SK-N-SH (cell line): ENCODE measurements at regions not wholly inside any gene's neighbourhood (a gene's known extent, or its start where the extent isn't known, plus 50 kb on each side); places are given as distances from the start of the nearest gene placed in this dataset.
A peak's percentile ranks its signal among the peaks of the same experiment; 100 is the strongest.

Experiments
- CTCF ChIA-PET: fragments of 300-600, 350-600 bp; formaldehyde crosslinking; extraction: SDS; loops from one replicate; lab custom pipeline; 2021; lab: Yijun Ruan, JAX
- POLR2A ChIA-PET: fragments of 350-600 bp; sonication (Branson Sonifier 250); formaldehyde crosslinking; extraction: SDS; loops from one replicate; lab custom pipeline; 2020; ENCODE audit warnings: antibody characterized with exemption, inconsistent platforms; lab: Yijun Ruan, JAX
- DNase-seq: peaks from one replicate; pipeline ENCODE4 v3.0.0; 2012
- H2AFZ ChIP-seq: fragments of 200-600 bp; sonication (generic); 2 replicates; pipeline ENCODE4 v1.8.1; 2016; ENCODE audit warnings: antibody characterized with exemption, mild to moderate bottlenecking, low read depth
- H3F3A ChIP-seq: fragments of 200-600 bp; sonication (generic); replicated peaks from 2 replicates; pipeline ENCODE3; 2016; ENCODE audit warnings: antibody characterized with exemption, mild to moderate bottlenecking; ENCODE audit not compliant: insufficient read depth
- H3K27ac ChIP-seq, 2 experiments: fragments of 200-500 bp in 1 of 2; fragments of 200-600 bp in 1 of 2; sonication (Bioruptor generic) in 1 of 2; sonication (generic), shearing (Covaris generic) in 1 of 2; 2 replicates each; pipeline versions ENCODE4 v1.5.1 to v1.6.1; 2014 to 2016; ENCODE audit warnings: low read depth in 2 of 2, inconsistent platforms in 1 of 2, low read length in 1 of 2, mild to moderate bottlenecking in 1 of 2, mixed read lengths in 1 of 2
- H3K27me3 ChIP-seq: fragments of 200-600 bp; sonication (generic), shearing (Covaris generic); 2 replicates; pipeline ENCODE4 v1.6.1; 2016; ENCODE audit warnings: mixed run types; ENCODE audit not compliant: insufficient read depth
- H3K36me3 ChIP-seq, 2 experiments: fragments of 200-500 bp in 1 of 2; fragments of 200-600 bp in 1 of 2; sonication (Bioruptor generic) in 1 of 2; sonication (generic) in 1 of 2; replicated peaks in 1 of 2; 2 replicates each; pipeline versions ENCODE3 to v1.5.1; 2014 to 2016; ENCODE audit warnings: low read length in 1 of 2, mild to moderate bottlenecking in 1 of 2; ENCODE audit not compliant: insufficient read depth in 2 of 2, control insufficient read depth in 1 of 2
- H3K4me1 ChIP-seq, 2 experiments: fragments of 200-500 bp in 1 of 2; fragments of 200-600 bp in 1 of 2; sonication (Bioruptor generic) in 1 of 2; sonication (generic), shearing (Covaris generic) in 1 of 2; 2 replicates each; pipeline versions ENCODE4 v1.5.1 to v1.6.1; 2014 to 2016; ENCODE audit warnings: low read depth in 1 of 2, low read length in 1 of 2, mixed run types in 1 of 2; ENCODE audit not compliant: insufficient read depth in 2 of 2, control insufficient read depth in 1 of 2
- H3K4me2 ChIP-seq: fragments of 200-600 bp; sonication (generic), shearing (Covaris generic); 2 replicates; pipeline ENCODE4 v1.6.1; 2017; ENCODE audit warnings: mixed run types
- H3K4me3 ChIP-seq, 2 experiments: fragments of 200-500 bp in 1 of 2; fragments of 200-600 bp in 1 of 2; sonication (Bioruptor generic) in 1 of 2; sonication (generic), shearing (Covaris generic) in 1 of 2; 2 replicates each; pipeline versions ENCODE4 v1.5.1 to v1.8.1; 2014 to 2016; ENCODE audit warnings: low read depth in 2 of 2, inconsistent platforms in 1 of 2, low read length in 1 of 2, mild to moderate bottlenecking in 1 of 2, mixed read lengths in 1 of 2, moderate library complexity in 1 of 2
- H3K79me2 ChIP-seq: fragments of 200-600 bp; sonication (generic); 2 replicates; pipeline ENCODE4 v1.8.1; 2017; ENCODE audit warnings: mild to moderate bottlenecking; ENCODE audit not compliant: insufficient read depth
- H3K9ac ChIP-seq: fragments of 200-600 bp; sonication (generic); 2 replicates; pipeline ENCODE4 v1.6.1; 2017; ENCODE audit warnings: mixed run types
- H3K9me2 ChIP-seq: fragments of 200-600 bp; sonication (generic); 2 replicates; pipeline ENCODE4 v1.6.1; 2017; ENCODE audit warnings: mixed run types
- H3K9me3 ChIP-seq: fragments of 200-600 bp; sonication (generic); 2 replicates; pipeline ENCODE4 v1.6.1; 2017; ENCODE audit warnings: mixed run types, mild to moderate bottlenecking, moderate library complexity
- H4K20me1 ChIP-seq: fragments of 200-600 bp; sonication (generic); 2 replicates; pipeline ENCODE4 v1.6.1; 2017; ENCODE audit warnings: mild to moderate bottlenecking, mixed run types; ENCODE audit not compliant: insufficient read depth
- EZH2phosphoT487 ChIP-seq: fragments of 200-600 bp; sonication (generic); IDR thresholded peaks from 2 replicates; pipeline ENCODE4 v1.6.1; 2017; ENCODE audit warnings: low read depth, mixed run types, mild to moderate bottlenecking, antibody characterized with exemption, moderate library complexity, borderline replicate concordance
- FOXJ3 ChIP-seq: sonication (generic); formaldehyde crosslinking; IDR thresholded peaks from 2 replicates; pipeline ENCODE4 v1.5.1; 2020; ENCODE audit warnings: mild to moderate bottlenecking, missing genetic modification reagents
- GABPA ChIP-seq: IDR thresholded peaks from 2 replicates; pipeline ENCODE4 v1.4.0; 2012; ENCODE audit warnings: low read depth, mild to moderate bottlenecking
- GATA2 ChIP-seq: sonication (generic); formaldehyde crosslinking; IDR thresholded peaks from 2 replicates; pipeline ENCODE4 v1.5.0; 2020; ENCODE audit warnings: mild to moderate bottlenecking, missing genetic modification reagents
- NFIC ChIP-seq: IDR thresholded peaks from 2 replicates; pipeline ENCODE4 v1.4.0; 2012; ENCODE audit warnings: borderline replicate concordance
- RFX5 ChIP-seq: IDR thresholded peaks from 2 replicates; pipeline ENCODE4 v1.6.1; 2012; ENCODE audit warnings: mild to moderate bottlenecking, improper control_type of control experiment, low read length
- SIN3A ChIP-seq: IDR thresholded peaks from 2 replicates; pipeline ENCODE4 v1.6.1; 2012; ENCODE audit warnings: low read depth, mild to moderate bottlenecking, low read length, moderate library complexity, borderline replicate concordance
- TCF12 ChIP-seq: IDR thresholded peaks from 2 replicates; pipeline ENCODE4 v1.4.0; 2012
- WGBS: methylation state at CpG from one replicate; pipeline ENCODE4 v1.1.6; 2017; ENCODE audit warnings: low lambda C conversion rate; 5-methylcytosine and 5-hydroxymethylcytosine counted together
- TF ChIP-seq, protein P1 (sequence below): IDR thresholded peaks from 2 replicates; pipeline ENCODE4 v1.4.0; 2012; ENCODE audit warnings: low read depth, borderline replicate concordance
- TF ChIP-seq, protein P2 (sequence below): IDR thresholded peaks from 2 replicates; pipeline ENCODE4; 2012

DNA sequence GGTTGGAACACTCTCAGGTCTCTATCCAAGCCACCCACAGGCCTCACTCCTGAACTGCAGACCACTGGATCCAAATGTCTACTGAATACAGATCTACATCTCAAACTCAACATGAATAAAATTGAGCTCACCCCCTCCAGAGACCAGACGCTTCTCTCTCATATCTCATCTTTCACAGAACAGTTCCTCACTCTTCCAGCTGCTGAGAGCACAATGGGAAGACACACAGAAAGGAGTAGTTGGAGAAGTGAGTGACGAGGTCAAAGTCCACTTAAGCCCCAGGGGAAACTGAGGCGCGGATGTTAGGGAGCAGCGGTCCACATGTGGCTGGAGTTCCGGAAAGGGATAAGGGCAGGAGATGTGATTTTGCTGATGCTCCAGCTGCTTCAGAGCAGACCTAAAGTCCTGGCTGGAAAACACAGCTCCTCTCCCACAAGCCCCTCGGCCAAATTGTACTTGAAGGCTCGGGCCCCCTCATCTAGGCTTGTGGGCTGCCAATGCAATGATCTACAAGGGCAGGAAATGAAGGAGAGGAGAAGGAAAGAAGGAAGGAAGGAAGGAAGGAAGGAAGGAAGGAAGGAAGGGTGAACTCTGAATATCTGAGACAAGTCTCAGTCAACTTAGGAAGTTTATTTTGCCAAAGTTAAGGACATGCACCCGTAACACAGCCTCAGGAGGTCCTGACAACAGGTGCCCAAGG is 211.2 kb upstream of the TLE3 start:
- TF ChIP-seq GATA2 (CRISPR knock-in tag) (0 out of 2 replicates have a peak, but pooled peaks have one; percentile 36), RFX5 (no peak)
- DNase-seq, result no peak
- ChIA-PET POLR2A (no interaction called here), CTCF (interaction anchor here (0.9 to 1.2 kb wide), 2 partner anchors 13 to 21 kb away, joined by 3 to 4 read pairs; no protein-coding TSS in a partner anchor)
- WGBS, result 91% methylated on average over 9 of the region's 9 CpGs
- H3K79me2 ChIP-seq, result no peaks in the 10 kb centered on the region
- H3K4me2 ChIP-seq, result no peak overlapping the region
- H2AFZ ChIP-seq, result no peak overlapping the region
- peaks cover 0 to 14% of the 10 kb centered on the region in 2 experiments; a peak in 1 of 4 replicates for H3K4me1 ChIP-seq
- no peak overlapping the region for H3K9ac ChIP-seq
- no peaks in the 10 kb centered on the region for H4K20me1 ChIP-seq
- H3K4me3 ChIP-seq, result no peak overlapping the region
- no peaks in the 10 kb centered on the region for H3K9me2 ChIP-seq
- no peaks in the 10 kb centered on the region for H3K9me3 ChIP-seq
- H3K36me3 ChIP-seq, result no peaks in the 10 kb centered on the region
- H3K27me3 ChIP-seq, result no peaks in the 10 kb centered on the region
- H3F3A ChIP-seq, result no peaks in the 10 kb centered on the region
- peak overlapping the region in 1 of 2 experiments; percentile 17; a peak in 2 of 4 replicates for H3K27ac ChIP-seq

DNA sequence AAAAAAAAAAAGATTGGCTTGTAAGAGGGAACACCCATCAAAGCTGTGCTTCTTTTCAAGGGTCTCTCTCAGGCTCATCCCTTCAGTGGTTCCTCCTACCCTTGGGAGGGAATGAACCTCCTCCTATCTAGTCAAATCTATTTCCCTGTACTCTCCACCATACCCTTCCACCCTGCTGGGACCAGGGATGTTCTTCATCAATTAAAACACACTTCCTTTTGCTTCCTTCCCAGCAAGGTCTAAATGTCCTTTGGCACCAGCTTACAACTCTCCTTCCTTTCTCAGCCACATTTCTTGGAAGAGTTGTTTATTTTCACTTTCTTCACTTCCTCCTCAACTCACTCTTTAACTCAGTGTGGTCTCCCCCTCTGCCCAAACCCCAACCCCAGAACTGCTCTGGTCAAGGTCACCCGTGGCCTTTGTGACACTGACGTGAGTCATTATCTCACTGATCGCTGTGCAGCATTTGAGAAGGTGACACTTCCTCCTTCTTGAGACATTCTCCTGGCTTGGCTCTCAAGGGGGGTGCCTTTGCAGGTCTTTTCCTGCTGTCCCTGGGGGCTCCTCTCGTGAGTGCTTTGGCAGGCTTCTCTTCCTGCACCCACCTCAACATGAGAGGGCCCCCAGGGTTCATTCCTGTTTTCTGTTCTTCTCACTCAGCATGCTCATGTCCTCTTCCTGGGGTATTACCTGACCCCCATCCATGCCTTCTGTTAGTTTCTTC is 210.5 kb upstream of the TLE3 start:
- Histone ChIP-seq H3K9ac (no peak overlapping the region), H3K4me3 (no peak overlapping the region), H4K20me1 (no peaks in the 10 kb centered on the region), H2AFZ (no peak overlapping the region), H3K4me2 (no peak overlapping the region), H3K36me3 (no peaks in the 10 kb centered on the region), H3K27me3 (no peaks in the 10 kb centered on the region), H3K27ac (peak overlapping the region in 1 of 2 experiments; percentile 17; a peak in 2 of 4 replicates), H3K79me2 (no peaks in the 10 kb centered on the region), H3K4me1 (peaks cover 0 to 11% of the 10 kb centered on the region in 2 experiments; a peak in 1 of 4 replicates), H3K9me3 (no peaks in the 10 kb centered on the region), H3F3A (no peaks in the 10 kb centered on the region), H3K9me2 (no peaks in the 10 kb centered on the region)
- ChIA-PET POLR2A (no interaction called here), CTCF (interaction anchor here (0.9 to 1.2 kb wide), 2 partner anchors 14 to 21 kb away, joined by 3 to 4 read pairs; no protein-coding TSS in a partner anchor)
- TF ChIP-seq TCF12 (no peak), SIN3A (no peak), NFIC (no peak), FOXJ3 (CRISPR knock-in tag) (no peak), EZH2phosphoT487 (no peak), GABPA (no peak)
- TF ChIP-seq, protein P1, sequence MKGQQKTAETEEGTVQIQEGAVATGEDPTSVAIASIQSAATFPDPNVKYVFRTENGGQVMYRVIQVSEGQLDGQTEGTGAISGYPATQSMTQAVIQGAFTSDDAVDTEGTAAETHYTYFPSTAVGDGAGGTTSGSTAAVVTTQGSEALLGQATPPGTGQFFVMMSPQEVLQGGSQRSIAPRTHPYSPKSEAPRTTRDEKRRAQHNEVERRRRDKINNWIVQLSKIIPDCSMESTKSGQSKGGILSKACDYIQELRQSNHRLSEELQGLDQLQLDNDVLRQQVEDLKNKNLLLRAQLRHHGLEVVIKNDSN, result no peak
- TF ChIP-seq, protein P2, sequence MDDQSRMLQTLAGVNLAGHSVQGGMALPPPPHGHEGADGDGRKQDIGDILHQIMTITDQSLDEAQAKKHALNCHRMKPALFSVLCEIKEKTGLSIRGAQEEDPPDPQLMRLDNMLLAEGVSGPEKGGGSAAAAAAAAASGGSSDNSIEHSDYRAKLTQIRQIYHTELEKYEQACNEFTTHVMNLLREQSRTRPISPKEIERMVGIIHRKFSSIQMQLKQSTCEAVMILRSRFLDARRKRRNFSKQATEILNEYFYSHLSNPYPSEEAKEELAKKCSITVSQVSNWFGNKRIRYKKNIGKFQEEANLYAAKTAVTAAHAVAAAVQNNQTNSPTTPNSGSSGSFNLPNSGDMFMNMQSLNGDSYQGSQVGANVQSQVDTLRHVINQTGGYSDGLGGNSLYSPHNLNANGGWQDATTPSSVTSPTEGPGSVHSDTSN, result no peak
- WGBS, result 37% methylated on average over 4 of the region's 4 CpGs
- DNase-seq, result no peak
